Erythroblast (primary cell): ENCODE measurements at regions not wholly inside any gene's neighbourhood (a gene's known extent, or its start where the extent isn't known, plus 50 kb on each side); places are given as distances from the start of the nearest gene placed in this dataset.
"Not testable (repeated sequence)": the region's sequence is repeated elsewhere in the genome, so short reads cannot be mapped to it uniquely, and the experiment has no call there.

Source experiments
- GATA1 ChIP-seq: IDR thresholded peaks from 2 replicates; pipeline ENCODE4 v1.6.1; 2011; ENCODE audit warnings: low read depth, mild to moderate bottlenecking, control low read depth, low read length, moderate library complexity
- POLR2A ChIP-seq: IDR thresholded peaks from 2 replicates; pipeline ENCODE4 v1.6.1; 2011; ENCODE audit warnings: mild to moderate bottlenecking, low read length

DNA sequence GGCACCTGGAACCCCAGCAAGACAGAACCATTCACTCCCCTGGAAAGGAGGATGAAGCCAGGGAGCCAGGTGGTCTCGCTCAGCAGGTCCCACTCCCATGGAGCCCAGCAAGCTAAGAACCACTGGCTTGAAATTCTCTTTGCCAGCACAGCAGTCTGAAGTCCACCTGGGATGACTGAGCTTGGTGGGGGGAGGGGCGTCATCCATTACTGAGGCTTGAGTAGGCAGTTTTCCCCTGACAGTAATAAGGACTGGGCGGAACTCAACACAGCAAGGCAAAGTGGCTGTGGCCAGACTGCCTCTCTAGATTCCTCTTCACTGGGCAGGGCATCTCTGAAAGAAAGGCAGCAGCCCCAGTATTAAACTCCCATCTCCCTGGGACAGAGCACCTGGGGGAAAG is 140.2 kb upstream of the ADGRB3 start:
- not testable (repeated sequence) for TF ChIP-seq POLR2A, GATA1
